ENCODE measurements at regions not wholly inside any gene's neighbourhood (a gene's known extent, or its start where the extent isn't known, plus 50 kb on each side); places are given as distances from the start of the nearest gene placed in this dataset.

GRCh38 chr6:84442208-84442607 is 214.8 kb upstream of the CEP162 start:
- no peaks in the 10 kb centered on the region for H3K4me1 ChIP-seq
- no peaks in the 10 kb centered on the region for H3K36me3 ChIP-seq
- intact Hi-C loops (cut with DNase I; ENCODE audit: low total_unique reads): no loop called here
- no peaks in the 10 kb centered on the region for H3K27me3 ChIP-seq
- H3K4me3 ChIP-seq: no peak overlapping the region
- H3K27ac ChIP-seq: no peak overlapping the region
- no peak for DNase-seq (ENCODE audit: low spot score in 2 of 2)
- TF ChIP-seq POLR2A (IDR thresholded peaks at IDR 0.05): no peak
- TF ChIP-seq POLR2AphosphoS5 (IDR thresholded peaks at IDR 0.05): no peak
- TF ChIP-seq CTCF (IDR thresholded peaks at IDR 0.05): no peak
- no peaks in the 10 kb centered on the region for H3K9me3 ChIP-seq

GRCh38 chr6:84441456-84441855 is 214.0 kb upstream of the CEP162 start:
- intact Hi-C loops (cut with DNase I; ENCODE audit: low total_unique reads): no loop called here
- Histone ChIP-seq H3K4me3 (no peak overlapping the region), H3K27me3 (no peaks in the 10 kb centered on the region), H3K27ac (no peak overlapping the region), H3K4me1 (no peaks in the 10 kb centered on the region), H3K36me3 (no peaks in the 10 kb centered on the region), H3K9me3 (no peaks in the 10 kb centered on the region)
- TF ChIP-seq POLR2A (IDR thresholded peaks at IDR 0.05) (no peak), POLR2AphosphoS5 (IDR thresholded peaks at IDR 0.05) (no peak), CTCF (IDR thresholded peaks at IDR 0.05) (no peak)
- DNase-seq (ENCODE audit: low spot score in 2 of 2): no peak

GRCh38 chr6:84434550-84434949 is 207.1 kb upstream of the CEP162 start:
- no peaks in the 10 kb centered on the region for H3K4me1 ChIP-seq
- no peak overlapping the region for H3K27ac ChIP-seq
- intact Hi-C loops (cut with DNase I; ENCODE audit: low total_unique reads): no loop called here

GRCh38 chr6:84432619-84433018 is 205.2 kb upstream of the CEP162 start:
- Histone ChIP-seq H3K27me3 (no peaks in the 10 kb centered on the region), H3K27ac (no peak overlapping the region), H3K4me1 (no peaks in the 10 kb centered on the region), H3K36me3 (no peaks in the 10 kb centered on the region), H3K9me3 (no peaks in the 10 kb centered on the region), H3K4me3 (no peak overlapping the region)
- DNase-seq (ENCODE audit: low spot score in 2 of 2): no peak
- no peak for TF ChIP-seq POLR2A (IDR thresholded peaks at IDR 0.05)
- TF ChIP-seq CTCF (IDR thresholded peaks at IDR 0.05): no peak
- no peak for TF ChIP-seq POLR2AphosphoS5 (IDR thresholded peaks at IDR 0.05)
- intact Hi-C loops (cut with DNase I; ENCODE audit: low total_unique reads): no loop called here

More at GRCh38 chr6:84434550-84434949, 207.1 kb upstream of the CEP162 start:
- Histone ChIP-seq H3K27me3 (no peaks in the 10 kb centered on the region), H3K4me3 (no peak overlapping the region), H3K9me3 (no peaks in the 10 kb centered on the region), H3K36me3 (no peaks in the 10 kb centered on the region)
- no peak for DNase-seq (ENCODE audit: low spot score in 2 of 2)
- TF ChIP-seq POLR2AphosphoS5 (IDR thresholded peaks at IDR 0.05): no peak
- no peak for TF ChIP-seq POLR2A (IDR thresholded peaks at IDR 0.05)
- no peak for TF ChIP-seq CTCF (IDR thresholded peaks at IDR 0.05)

GRCh38 chr6:84428300-84428907 is 201.0 kb upstream of the CEP162 start:
- no peak for DNase-seq (ENCODE audit: low spot score in 2 of 2)
- no peak overlapping the region for H3K27ac ChIP-seq
- H3K4me3 ChIP-seq: no peak overlapping the region
- intact Hi-C loops (cut with DNase I; ENCODE audit: low total_unique reads): loop anchor here (10.0 kb wide), 1 partner anchor 696 kb away; no protein-coding TSS in a partner anchor
- H3K36me3 ChIP-seq: no peaks in the 10 kb centered on the region
- H3K4me1 ChIP-seq: no peaks in the 10 kb centered on the region
- peaks cover 0 to 3% of the 10 kb centered on the region in 2 donors for H3K27me3 ChIP-seq
- TF ChIP-seq POLR2A (IDR thresholded peaks at IDR 0.05) (no peak), POLR2AphosphoS5 (IDR thresholded peaks at IDR 0.05) (no peak), CTCF (IDR thresholded peaks at IDR 0.05) (peak in 2 of 3 donors; percentile 19 to 43)
- no peaks in the 10 kb centered on the region for H3K9me3 ChIP-seq
